Left lung (tissue), 4 donors: ENCODE measurements at regions not wholly inside any gene's neighbourhood (a gene's known extent, or its start where the extent isn't known, plus 50 kb on each side); places are given as distances from the start of the nearest gene placed in this dataset.
A peak's percentile ranks its signal among the peaks of the same experiment; 100 is the strongest.
"Not testable (repeated sequence)": the region's sequence is repeated elsewhere in the genome, so short reads cannot be mapped to it uniquely, and the experiment has no call there.

Experiments used
- ATAC-seq: fragments of 200-7000 bp; cut with Tn5 transposase; one replicate; pipeline ENCODE4 v1.9.1; 2020; ENCODE audit warnings: moderate library complexity
- DNase-seq, 4 donors: peaks; one replicate each; pipeline ENCODE4 v3.0.0-alpha.2; 2013 to 2020
- H3K27ac ChIP-seq, 2 donors: fragments of 200-600 bp; sonication (generic) in 1 of 2; one replicate each; pipeline versions ENCODE4 v1.5.0 to v1.8.0; 2020 to 2021
- H3K27me3 ChIP-seq, 2 donors: fragments of 200-600 bp; sonication (generic) in 1 of 2; one replicate each; pipeline versions ENCODE4 v1.5.0 to v1.8.0; 2020 to 2021
- H3K36me3 ChIP-seq, 2 donors: fragments of 200-600 bp; sonication (generic) in 1 of 2; one replicate each; pipeline versions ENCODE4 v1.5.0 to v1.8.0; 2020 to 2021
- H3K4me1 ChIP-seq, 2 donors: fragments of 200-600 bp; one replicate each; pipeline ENCODE4 v1.8.0; 2021
- H3K4me3 ChIP-seq, 2 donors: fragments of 200-600 bp; sonication (generic) in 1 of 2; one replicate each; pipeline versions ENCODE4 v1.5.0 to v1.8.0; 2020 to 2021; ENCODE audit warnings: mild to moderate bottlenecking in 1 of 2
- H3K9me3 ChIP-seq, 2 donors: fragments of 200-600 bp; sonication (generic) in 1 of 2; one replicate each; pipeline versions ENCODE4 v1.5.0 to v1.8.0; 2020 to 2021
- intact Hi-C, 2 donors: fragments of 100-400 bp; cut with DNase I; formaldehyde crosslinking; loops; one replicate each; pipeline versions ENCODE4 v1.11.2 to v1.14.2; 2022
- donor health status: DM: no; HTN: yes; CAD: no.
- donor health status: DM: no; HTN: no; CAD: no.

DNA sequence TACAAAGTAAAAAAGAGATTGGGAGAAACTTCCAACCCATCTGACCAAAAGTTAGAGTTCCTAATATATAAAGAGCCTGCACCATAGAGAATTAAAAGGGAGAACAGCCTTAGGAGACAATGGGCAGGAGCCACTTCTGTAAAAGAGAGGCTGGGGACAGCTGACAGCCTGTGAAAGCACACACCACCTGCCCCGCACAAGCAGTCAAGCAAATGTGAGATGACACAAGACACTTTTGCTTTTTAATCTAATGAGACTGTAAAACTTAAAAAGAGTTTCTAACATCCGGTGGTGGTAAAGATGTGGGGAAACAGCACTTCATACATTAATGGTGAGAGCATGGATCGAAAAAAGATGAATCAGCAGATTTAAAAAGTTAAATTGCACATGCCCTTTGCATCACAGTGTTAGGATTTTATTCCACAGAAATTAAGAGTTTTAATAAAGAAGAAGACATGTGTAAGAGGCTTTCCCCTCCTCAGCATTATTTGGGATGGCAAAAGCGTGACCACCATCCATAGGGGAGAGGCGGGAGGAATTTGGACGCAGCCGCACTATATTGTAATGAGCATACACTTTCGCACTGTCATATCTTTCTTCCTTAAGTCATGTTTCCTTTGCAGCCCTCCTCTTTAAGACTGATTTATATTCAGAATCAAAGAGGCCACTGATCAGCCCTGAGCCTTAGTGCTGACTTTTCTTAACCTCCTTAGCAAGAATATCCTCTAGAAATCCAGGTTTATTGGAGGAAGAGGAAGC is 322.2 kb upstream of the CHRNA7 start:
- H3K27me3 ChIP-seq, intact Hi-C loops, H3K4me1 ChIP-seq, H3K27ac ChIP-seq, DNase-seq, ATAC-seq, H3K36me3 ChIP-seq, H3K9me3 ChIP-seq, H3K4me3 ChIP-seq: not testable (repeated sequence)

- H3K36me3 ChIP-seq, H3K9me3 ChIP-seq, H3K27ac ChIP-seq, H3K4me3 ChIP-seq, intact Hi-C loops, H3K4me1 ChIP-seq, H3K27me3 ChIP-seq, DNase-seq, ATAC-seq: not testable (repeated sequence)
These were observed 321.5 kb upstream of the CHRNA7 start for GRCh38 chr15:31708703-31709327.

DNA sequence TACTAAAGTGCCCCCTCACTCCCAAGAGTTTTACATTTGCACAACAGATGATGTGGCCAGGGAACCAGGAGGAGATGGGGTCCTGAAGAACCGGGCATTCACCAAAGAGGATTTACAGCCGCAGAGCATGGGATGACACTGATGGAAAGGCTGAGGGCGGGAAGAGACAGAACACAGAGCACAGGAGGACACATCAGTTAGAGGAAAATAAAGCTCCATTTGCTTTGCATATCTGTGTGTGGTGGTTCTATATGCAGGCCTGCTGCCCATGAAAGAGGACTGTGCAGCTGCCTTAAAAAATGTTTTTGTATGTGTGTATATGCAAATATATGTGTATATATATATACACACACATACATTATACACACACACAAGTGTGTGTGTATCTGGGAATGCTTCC is 320.8 kb upstream of the CHRNA7 start:
- H3K36me3 ChIP-seq, H3K27me3 ChIP-seq, H3K4me3 ChIP-seq, ATAC-seq, H3K4me1 ChIP-seq, DNase-seq, intact Hi-C loops, H3K27ac ChIP-seq, H3K9me3 ChIP-seq: not testable (repeated sequence)

DNA sequence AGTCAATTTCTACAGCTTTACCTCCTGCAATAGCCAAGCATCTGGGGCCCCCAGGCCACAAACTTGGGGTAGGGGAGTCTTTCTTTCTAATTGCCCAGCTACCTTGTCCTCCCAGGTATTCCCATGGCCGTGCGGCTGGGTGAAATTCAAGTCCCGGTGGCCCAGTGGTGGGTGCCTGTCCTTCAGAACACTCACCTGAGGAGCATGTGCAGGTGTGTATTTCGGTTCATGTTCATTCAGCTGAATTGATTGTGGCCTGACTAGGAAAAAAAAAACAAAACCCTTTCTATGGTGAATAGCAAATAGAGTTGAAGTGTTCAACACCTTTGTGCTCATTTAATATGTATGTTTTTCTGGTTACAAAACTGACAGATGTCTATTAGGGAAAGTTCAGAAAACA is 319.5 kb upstream of the CHRNA7 start:
- H3K9me3 ChIP-seq, H3K27me3 ChIP-seq, ATAC-seq, H3K4me3 ChIP-seq, intact Hi-C loops, H3K36me3 ChIP-seq, H3K27ac ChIP-seq, DNase-seq, H3K4me1 ChIP-seq: not testable (repeated sequence)

DNA sequence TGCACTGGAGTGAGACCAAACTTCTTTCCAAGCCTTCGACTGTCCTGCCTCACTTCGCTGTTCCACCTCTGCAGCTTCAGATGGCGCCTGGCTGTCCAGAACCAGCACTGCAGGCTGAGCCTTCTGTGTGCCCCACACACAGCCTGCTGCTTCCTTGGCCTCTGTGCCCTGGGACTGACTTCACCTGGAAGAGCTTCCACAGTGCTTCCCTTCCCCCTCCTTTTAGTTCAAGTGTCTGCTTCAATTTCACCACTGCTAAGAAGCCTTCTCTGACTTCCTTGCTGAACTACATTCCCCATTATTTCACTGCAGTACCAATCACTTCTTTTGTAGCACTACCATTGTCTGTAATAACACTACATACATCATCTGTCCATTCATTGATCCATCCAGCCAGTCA is 315.1 kb upstream of the CHRNA7 start:
- intact Hi-C loops, DNase-seq: not testable (repeated sequence)

DNA sequence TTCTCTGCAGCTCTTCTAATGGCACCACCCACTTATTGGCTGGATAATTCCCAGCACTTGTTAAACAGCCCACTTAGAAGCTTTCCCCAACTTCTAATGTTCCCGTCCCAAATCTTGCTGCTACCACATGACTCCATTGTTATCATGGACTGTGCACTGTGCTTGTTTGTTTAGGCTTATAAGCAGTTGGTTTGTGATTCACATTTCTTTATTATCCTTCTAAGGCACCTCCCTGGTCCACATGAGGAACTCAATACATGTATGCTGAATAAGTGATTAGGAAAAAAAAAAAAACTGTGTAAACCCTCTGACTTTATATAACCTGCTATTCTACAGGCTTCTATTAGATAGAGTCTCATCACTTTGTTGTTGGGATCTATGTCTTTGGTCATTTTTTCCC is 311.7 kb upstream of the CHRNA7 start:
- ATAC-seq, H3K9me3 ChIP-seq, H3K4me3 ChIP-seq, H3K27me3 ChIP-seq, H3K36me3 ChIP-seq, H3K4me1 ChIP-seq, H3K27ac ChIP-seq, intact Hi-C loops, DNase-seq: not testable (repeated sequence)

More for the DNA sequence above, 315.1 kb upstream of the CHRNA7 start:
- H3K27ac ChIP-seq, H3K27me3 ChIP-seq, H3K4me1 ChIP-seq, H3K4me3 ChIP-seq, H3K36me3 ChIP-seq, H3K9me3 ChIP-seq: not testable (repeated sequence)
- peak; percentile 41 for ATAC-seq

DNA sequence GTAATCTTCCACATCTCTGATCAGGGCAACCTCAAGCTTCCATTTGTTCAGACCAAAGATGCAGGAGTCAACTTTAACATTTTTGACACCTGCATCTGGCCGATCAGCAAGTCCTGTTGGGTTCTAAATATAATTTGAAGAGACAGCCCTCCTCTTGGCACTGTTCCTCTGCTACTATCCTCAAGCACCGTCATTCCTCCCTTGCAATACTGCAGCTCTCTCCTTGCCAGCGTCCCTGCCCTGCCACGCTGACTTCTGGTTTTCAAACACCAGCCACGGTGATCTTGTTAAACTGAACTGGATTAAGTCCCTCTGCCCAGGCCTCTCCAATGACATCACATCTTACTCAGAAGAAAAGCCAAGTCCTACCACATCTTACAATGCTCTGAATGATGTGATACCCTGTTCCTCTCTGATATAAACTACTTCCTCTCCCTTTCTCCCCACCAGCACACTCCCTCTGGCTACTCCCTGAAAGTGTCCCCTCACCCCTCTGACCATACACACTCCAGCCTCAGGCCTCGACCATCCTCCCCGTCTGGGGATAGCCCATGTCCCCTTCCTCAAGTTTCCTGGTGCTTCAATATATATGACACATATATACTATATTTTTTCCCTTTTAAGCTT is 310.8 kb upstream of the CHRNA7 start:
- H3K4me3 ChIP-seq, H3K9me3 ChIP-seq, H3K27ac ChIP-seq, H3K27me3 ChIP-seq, intact Hi-C loops, H3K36me3 ChIP-seq, DNase-seq, H3K4me1 ChIP-seq, ATAC-seq: not testable (repeated sequence)

DNA sequence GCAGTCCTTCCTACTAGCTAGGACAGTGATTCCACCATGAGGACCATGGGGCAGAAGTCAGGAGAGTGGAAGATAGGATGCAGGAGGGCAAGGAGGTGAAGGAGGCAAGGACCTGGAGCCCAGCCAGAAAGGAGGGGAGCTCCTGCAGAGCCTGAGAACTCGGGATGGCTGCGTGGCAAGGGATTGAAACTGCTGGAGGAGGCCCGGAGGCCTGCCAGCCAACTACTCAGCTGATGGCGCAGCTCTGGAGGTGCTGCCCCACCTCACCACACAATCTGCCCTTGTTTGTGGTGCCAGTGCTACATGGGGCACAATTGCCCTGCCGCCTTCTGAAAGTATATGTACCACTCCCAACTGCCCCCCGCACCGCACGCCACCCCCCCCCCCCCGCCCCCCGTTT is 307.3 kb upstream of the CHRNA7 start:
- DNase-seq, H3K4me1 ChIP-seq, intact Hi-C loops, H3K36me3 ChIP-seq, H3K27me3 ChIP-seq, H3K4me3 ChIP-seq, H3K9me3 ChIP-seq, H3K27ac ChIP-seq, ATAC-seq: not testable (repeated sequence)

DNA sequence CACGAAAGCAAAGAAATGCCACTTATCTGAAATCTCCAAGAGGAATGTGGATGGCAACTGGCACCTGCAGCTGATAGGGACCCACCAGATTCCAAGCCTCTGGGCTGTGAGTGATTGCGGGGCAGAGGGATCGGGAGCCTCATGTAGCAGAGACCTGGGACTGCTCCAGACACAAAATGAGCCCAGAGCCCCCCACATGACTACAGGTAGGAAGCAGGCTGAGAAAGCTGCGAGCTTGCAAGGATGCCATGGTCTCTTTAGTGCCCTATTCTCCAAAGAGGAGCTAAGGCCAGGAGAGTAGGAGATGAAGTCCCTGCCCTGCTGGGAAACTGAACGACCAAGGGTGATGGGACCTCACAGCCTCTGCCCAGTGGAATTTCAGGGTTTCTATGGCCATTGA is 305.4 kb upstream of the CHRNA7 start:
- H3K27ac ChIP-seq, H3K36me3 ChIP-seq, ATAC-seq, DNase-seq, H3K9me3 ChIP-seq, H3K4me3 ChIP-seq, H3K27me3 ChIP-seq, H3K4me1 ChIP-seq, intact Hi-C loops: not testable (repeated sequence)

GRCh38 chr15:31725619-31726018 is 304.7 kb upstream of the CHRNA7 start:
- intact Hi-C loops, H3K9me3 ChIP-seq, H3K4me3 ChIP-seq, H3K27ac ChIP-seq, DNase-seq, H3K27me3 ChIP-seq, H3K4me1 ChIP-seq, H3K36me3 ChIP-seq, ATAC-seq: not testable (repeated sequence)
